NCI-H1048 (cell line): ENCODE measurements at regions not wholly inside any gene's neighbourhood (a gene's known extent, or its start where the extent isn't known, plus 50 kb on each side); places are given as distances from the start of the nearest gene placed in this dataset.
"Not testable (repeated sequence)": the region's sequence is repeated elsewhere in the genome, so short reads cannot be mapped to it uniquely, and the experiment has no call there.

ENCODE experiments used
- DNase-seq: peaks from one replicate; lab custom pipeline; 2025; lab: John Stamatoyannopoulos, UW

GRCh38 chr2:144830543-144830942 lies 310.6 kb upstream of the ZEB2 start:
- no peak for DNase-seq

- no peak for DNase-seq
Measured at GRCh38 chr2:144827404-144827803, 307.5 kb upstream of the ZEB2 start.

DNA sequence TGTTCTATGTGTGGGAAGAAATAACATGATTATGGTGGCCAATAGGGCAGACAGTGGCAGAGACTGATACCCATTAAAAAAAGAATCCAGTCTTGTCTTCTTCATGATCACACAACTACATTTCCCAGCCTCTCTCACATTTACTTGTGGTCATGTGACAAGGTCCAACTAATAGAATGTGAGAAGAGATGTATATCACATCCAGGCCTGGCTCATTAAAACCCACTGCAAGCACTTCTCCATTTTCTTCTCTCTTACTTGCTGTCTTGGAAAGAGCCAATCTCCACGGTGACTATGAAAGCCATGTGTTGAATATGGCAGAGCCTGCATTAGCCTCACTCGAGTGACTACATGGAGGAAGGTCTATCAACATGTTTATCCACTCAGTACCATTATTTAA lies 306.2 kb upstream of the ZEB2 start:
- DNase-seq = no peak

- no peak for DNase-seq
Measured at GRCh38 chr2:144825331-144826020, 305.6 kb upstream of the ZEB2 start.

DNA sequence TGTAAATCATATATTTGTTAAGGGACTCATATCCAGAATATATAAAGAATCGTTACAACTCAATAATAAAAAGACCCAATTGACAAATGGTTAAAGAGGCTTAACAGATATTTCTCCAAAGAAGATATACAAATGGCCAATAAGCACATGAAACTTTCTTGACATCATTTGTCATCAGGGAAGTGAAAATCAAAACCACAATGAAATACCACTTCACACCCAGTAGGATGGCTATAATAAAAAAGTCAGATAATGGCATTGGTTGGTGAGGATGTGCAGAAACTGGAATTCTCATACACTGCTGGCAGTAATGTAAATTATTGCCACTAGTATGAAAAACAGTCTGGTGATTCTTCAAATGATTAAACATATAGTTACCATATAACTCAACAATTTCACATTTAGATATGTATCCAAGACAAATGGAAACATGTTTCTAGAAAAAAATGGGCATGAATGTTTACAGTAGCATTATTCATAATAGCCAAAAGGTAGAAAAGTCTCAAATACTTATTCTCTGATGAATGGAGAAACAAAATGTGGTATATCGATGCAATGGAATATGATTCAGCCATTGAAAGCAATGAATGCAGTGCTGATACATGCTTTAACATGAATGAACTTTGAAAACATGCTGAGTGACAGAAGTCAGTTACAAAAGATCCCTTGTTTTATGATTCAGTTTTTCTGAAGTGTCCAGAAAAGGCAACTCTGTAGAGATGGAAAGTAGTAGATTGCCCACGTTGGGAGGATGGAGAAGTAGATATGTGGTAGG lies 304.6 kb upstream of the ZEB2 start:
- no peak for DNase-seq

DNA sequence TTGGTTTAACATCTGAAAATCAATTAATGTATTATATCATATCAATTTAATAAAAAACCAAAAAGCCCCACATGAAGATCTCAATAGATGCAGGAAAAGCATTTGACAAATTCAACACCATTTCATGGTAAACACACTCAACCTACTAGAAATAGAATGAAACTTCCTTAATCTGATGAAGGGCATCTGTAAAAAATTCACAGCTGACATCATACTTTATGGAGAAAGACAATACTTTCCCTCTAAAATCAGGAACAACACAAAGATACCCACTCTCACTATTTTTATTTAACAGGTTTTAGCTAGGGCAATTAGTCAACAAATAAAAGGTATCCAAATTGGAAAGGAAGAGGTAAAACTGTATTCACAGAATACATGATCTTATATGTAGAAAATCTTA lies 303.0 kb upstream of the ZEB2 start:
- DNase-seq = no peak

DNA sequence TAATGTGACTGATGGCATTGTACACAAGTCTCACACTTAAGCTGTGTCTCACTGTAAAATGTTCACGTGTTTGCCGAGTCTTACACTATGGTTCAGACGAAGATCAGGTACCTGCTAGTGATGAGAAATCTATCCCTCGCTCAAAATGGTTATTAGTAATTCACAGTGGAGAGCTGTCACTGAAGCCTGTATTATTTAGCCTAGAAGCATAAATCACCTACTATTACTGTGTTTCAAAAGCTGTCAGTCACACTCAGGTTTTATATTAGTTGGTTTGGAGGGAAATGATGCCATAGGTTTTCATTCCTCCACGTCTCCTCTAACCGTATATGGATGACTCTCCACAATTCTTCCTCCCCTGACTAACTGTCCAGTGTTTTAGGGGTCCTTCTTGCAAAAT lies 292.4 kb upstream of the ZEB2 start:
- no peak for DNase-seq

DNA sequence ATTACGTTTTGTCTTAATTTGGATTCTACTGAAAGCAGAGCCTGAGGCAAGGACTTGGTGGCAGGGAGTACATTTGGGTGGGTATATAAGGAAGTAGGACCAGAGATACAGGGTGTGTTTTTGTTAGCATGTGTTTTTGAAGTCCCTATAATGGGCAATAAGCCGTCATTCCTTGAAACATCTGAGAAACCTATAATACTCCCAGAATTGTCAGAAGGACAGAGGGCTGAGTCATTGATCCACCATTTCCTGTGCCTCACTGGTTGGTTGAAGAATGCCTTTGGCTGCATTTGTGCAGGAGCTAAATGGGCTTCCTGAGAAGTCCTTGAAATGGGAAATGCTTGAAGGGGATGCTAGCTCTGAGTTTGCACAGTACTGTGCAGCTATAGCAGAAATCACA lies 281.8 kb upstream of the ZEB2 start:
- no peak for DNase-seq

GRCh38 chr2:144801325-144801724 lies 281.4 kb upstream of the ZEB2 start:
- DNase-seq = no peak

DNA sequence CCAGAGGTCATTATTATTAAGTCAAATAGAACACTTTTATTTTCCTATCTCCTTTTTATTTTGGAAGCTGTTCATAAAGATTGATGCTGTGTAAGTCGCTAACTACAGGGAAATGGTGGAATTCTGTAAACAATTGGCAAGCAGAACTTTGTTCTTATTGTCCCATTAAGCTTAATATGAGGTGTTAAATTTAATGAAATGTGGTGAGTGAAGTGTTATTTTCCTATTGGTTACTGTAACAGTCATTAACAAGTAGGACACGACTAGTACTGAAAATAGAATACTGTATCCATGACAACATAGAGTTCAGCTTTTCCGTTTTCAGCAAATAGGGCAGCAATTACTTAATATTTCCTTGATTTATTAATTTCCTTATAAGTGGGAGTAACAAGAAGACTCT lies 279.1 kb upstream of the ZEB2 start:
- DNase-seq = no peak

- no peak for DNase-seq
Measured at GRCh38 chr2:144798034-144798433, 278.1 kb upstream of the ZEB2 start.

GRCh38 chr2:144796936-144797335 lies 277.0 kb upstream of the ZEB2 start:
- no peak for DNase-seq

GRCh38 chr2:144796164-144796563 lies 276.2 kb upstream of the ZEB2 start:
- no peak for DNase-seq

- no peak for DNase-seq
Measured at GRCh38 chr2:144785253-144785652, 265.3 kb upstream of the ZEB2 start.

GRCh38 chr2:144780983-144781382 lies 261.1 kb upstream of the ZEB2 start:
- DNase-seq = no peak

GRCh38 chr2:144776766-144777165 lies 256.8 kb upstream of the ZEB2 start:
- DNase-seq = no peak

DNA sequence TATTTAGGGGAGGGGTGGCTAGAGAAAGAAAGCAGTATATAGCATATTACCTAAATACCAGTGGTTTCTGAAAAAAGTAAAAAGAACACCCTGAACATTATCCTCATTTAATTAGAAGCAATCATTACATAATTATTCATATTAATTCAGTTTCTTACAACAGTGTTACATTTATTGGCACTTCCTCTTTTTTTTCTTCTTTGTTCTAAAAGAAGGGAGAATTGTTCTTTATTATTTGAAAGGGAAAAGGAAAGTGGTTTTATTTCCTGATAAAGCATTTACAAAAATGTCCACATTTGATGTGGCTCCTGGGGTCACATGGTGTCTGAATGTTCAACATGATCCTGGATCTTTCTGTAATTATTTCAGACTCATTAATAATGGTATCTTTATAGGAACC lies 254.9 kb upstream of the ZEB2 start:
- DNase-seq = no peak

GRCh38 chr2:144771348-144771747 lies 251.4 kb upstream of the ZEB2 start:
- DNase-seq = no peak

DNA sequence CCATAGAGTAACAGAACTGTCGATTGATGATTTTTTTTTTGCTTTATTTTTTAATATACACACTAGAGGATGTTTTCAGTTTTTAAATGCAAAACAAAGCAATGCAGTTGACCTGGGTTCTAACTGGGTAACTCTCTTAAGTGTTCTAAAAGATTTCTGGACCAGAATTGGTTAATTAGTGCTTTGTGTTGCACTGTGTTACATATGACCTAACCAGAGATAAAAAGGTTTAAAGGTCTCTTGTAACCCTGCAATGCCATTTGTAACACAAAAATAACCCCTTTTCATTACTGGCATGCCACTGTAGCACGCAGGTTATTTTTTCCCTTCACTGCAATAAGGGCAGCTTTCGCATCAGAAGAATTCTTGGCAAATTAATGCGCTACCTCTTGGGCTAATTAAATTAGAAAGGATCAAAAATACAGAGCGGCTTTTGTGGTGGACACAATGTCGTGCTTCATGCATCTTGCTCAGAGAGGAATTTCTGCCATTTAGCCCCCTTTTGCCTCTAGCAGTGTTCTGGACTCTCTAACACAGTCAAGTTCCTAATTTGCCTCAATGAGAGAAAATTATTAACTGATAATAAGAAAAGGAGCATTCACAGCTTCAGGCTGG lies 250.8 kb upstream of the ZEB2 start:
- peak; percentile 66 for DNase-seq

DNA sequence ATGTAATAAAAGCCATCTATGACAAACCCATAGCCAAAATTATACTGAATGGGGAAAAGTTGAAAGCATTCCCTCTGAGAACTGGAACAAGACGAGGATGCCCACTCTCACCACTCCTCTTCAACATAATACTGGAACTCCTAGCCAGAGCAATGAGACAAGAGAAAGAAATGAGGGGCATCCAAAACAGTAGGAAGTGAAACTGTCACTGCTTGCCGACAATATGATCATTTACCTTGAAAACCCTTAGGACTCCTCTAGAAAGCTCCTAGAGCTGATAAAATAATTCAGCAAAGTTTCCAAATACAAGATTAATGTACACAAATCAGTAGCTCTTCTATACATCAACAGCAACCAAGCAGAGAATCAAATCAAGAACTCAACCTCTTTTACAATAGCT lies 241.0 kb upstream of the ZEB2 start:
- DNase-seq = not testable (repeated sequence)

DNA sequence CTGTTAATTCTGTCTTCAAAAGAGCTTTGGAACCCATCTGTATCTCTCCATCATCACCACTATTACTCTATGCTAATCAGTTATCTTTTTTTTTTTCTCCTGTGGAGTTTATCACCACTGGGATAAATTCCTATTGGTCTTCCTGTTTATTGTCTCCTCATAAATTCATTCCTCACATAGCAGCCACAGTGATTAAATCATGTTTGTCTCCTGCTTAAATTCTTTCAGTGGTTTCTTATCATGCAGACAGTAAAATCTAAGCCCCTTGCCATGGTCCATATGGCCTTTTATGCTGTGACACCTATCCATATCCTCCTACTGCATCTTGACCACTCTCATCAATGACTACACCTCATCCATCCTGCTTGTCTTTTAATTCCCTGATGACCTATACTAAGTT lies 239.8 kb upstream of the ZEB2 start:
- DNase-seq = no peak

- DNase-seq = not testable (repeated sequence)
Measured at GRCh38 chr2:144758196-144758595, 238.3 kb upstream of the ZEB2 start.

DNA sequence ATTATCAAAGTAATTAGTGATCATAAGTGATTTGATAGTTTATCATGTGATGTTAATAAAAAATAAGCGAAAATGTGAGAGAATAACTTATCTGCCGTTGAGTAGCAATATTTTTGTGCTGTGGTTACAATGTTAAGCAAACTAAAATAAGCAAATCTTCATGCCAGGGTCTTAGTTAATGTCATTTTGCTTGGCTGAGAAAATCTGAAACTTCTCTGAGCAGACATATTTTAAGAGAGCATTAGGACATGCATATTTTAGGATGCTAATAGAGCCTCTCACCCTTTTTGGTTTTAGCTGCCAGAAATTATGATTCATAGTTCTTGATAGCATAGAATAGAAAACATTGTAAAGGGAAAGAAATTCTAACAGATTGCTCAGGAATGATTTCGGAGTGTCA lies 233.5 kb upstream of the ZEB2 start:
- DNase-seq = no peak
